Karpas-422 (cell line): ENCODE measurements at regions not wholly inside any gene's neighbourhood (a gene's known extent, or its start where the extent isn't known, plus 50 kb on each side); places are given as distances from the start of the nearest gene placed in this dataset.

Source experiments
- DNase-seq: peaks from one replicate; pipeline ENCODE4 v3.0.0-alpha.2; 2015
- H2AFZ ChIP-seq: fragments of 200-600 bp; sonication (generic); 2 replicates; pipeline ENCODE4 v1.6.1; 2014; ENCODE audit warnings: antibody characterized with exemption, low read length, mixed read lengths
- H3K27ac ChIP-seq: fragments of 200-600 bp; sonication (generic); 2 replicates; pipeline ENCODE4 v1.5.1; 2014; ENCODE audit warnings: mild to moderate bottlenecking, low read length, moderate library complexity
- H3K27me3 ChIP-seq: fragments of 200-600 bp; sonication (generic); 2 replicates; pipeline ENCODE4 v1.6.1; 2014; ENCODE audit warnings: low read length, mixed read lengths
- H3K36me3 ChIP-seq: fragments of 200-600 bp; sonication (generic); 2 replicates; pipeline ENCODE4 v1.6.1; 2014; ENCODE audit warnings: low read length, mixed read lengths; ENCODE audit not compliant: insufficient read depth
- H3K4me1 ChIP-seq: fragments of 200-600 bp; sonication (generic); 2 replicates; pipeline ENCODE4 v1.6.1; 2014; ENCODE audit warnings: mild to moderate bottlenecking, low read length, mixed read lengths
- H3K4me2 ChIP-seq: fragments of 200-600 bp; sonication (generic); 2 replicates; pipeline ENCODE4 v1.6.1; 2014; ENCODE audit warnings: low read length, low read depth, mild to moderate bottlenecking; ENCODE audit not compliant: poor library complexity, severe bottlenecking
- H3K4me3 ChIP-seq: fragments of 200-600 bp; sonication (generic); 2 replicates; pipeline ENCODE4 v1.5.1; 2014; ENCODE audit warnings: mild to moderate bottlenecking, antibody characterized with exemption, low read length, mixed read lengths
- H3K79me2 ChIP-seq: fragments of 200-600 bp; sonication (generic); 2 replicates; pipeline ENCODE4 v1.6.1; 2014; ENCODE audit warnings: mild to moderate bottlenecking, low read length, mixed read lengths
- H3K9ac ChIP-seq: fragments of 200-600 bp; sonication (generic); 2 replicates; pipeline ENCODE4 v1.6.0; 2014; ENCODE audit warnings: low read length
- H3K9me2 ChIP-seq: fragments of 200-600 bp; sonication (generic), shearing (Covaris generic); replicated peaks from 2 replicates; pipeline ENCODE4 v1.6.0; 2014; ENCODE audit warnings: mild to moderate bottlenecking, low read length, moderate library complexity; ENCODE audit not compliant: insufficient read depth
- H3K9me3 ChIP-seq: fragments of 300-700, 200-600 bp; sonication (generic); 2 replicates; pipeline ENCODE4 v1.6.1; 2014; ENCODE audit warnings: low read length, mixed read lengths
- H4K20me1 ChIP-seq: fragments of 200-600 bp; sonication (generic); 2 replicates; pipeline ENCODE4 v1.6.1; 2014; ENCODE audit warnings: mild to moderate bottlenecking, antibody characterized with exemption, low read length, low read depth; ENCODE audit not compliant: insufficient read depth

GRCh38 chr13:80473695-80474094, 132.8 kb upstream of the SPRY2 start:
- Histone ChIP-seq H3K36me3 (no peaks in the 10 kb centered on the region), H3K79me2 (no peaks in the 10 kb centered on the region), H4K20me1 (no peaks in the 10 kb centered on the region), H3K9ac (no peak overlapping the region), H2AFZ (no peak overlapping the region), H3K4me1 (no peaks in the 10 kb centered on the region), H3K27me3 (no peaks in the 10 kb centered on the region), H3K9me2 (no peaks in the 10 kb centered on the region), H3K4me3 (no peak overlapping the region), H3K4me2 (no peak overlapping the region), H3K27ac (no peak overlapping the region), H3K9me3 (peaks cover 9% of the 10 kb centered on the region)
- DNase-seq = no peak

GRCh38 chr13:80469853-80470381, 129.0 kb upstream of the SPRY2 start:
- no peak overlapping the region for H3K9ac ChIP-seq
- no peak for DNase-seq
- H3K27ac ChIP-seq = no peak overlapping the region
- H3K9me3 ChIP-seq = peaks cover 10% of the 10 kb centered on the region
- no peaks in the 10 kb centered on the region for H3K36me3 ChIP-seq
- no peak overlapping the region for H3K4me3 ChIP-seq
- H3K4me2 ChIP-seq = no peak overlapping the region
- no peaks in the 10 kb centered on the region for H4K20me1 ChIP-seq
- no peaks in the 10 kb centered on the region for H3K27me3 ChIP-seq
- H3K79me2 ChIP-seq = no peaks in the 10 kb centered on the region
- H2AFZ ChIP-seq = no peak overlapping the region
- no peaks in the 10 kb centered on the region for H3K4me1 ChIP-seq
- H3K9me2 ChIP-seq = no peaks in the 10 kb centered on the region

- no peak overlapping the region for H3K9ac ChIP-seq
- DNase-seq = no peak
These were observed 128.4 kb upstream of the SPRY2 start for GRCh38 chr13:80469105-80469852.

GRCh38 chr13:80465321-80465720, 124.4 kb upstream of the SPRY2 start:
- H3K9me3 ChIP-seq = peaks cover 19% of the 10 kb centered on the region
- H3K4me2 ChIP-seq = no peak overlapping the region
- no peaks in the 10 kb centered on the region for H3K36me3 ChIP-seq
- H3K4me1 ChIP-seq = no peaks in the 10 kb centered on the region
- H2AFZ ChIP-seq = no peak overlapping the region
- no peak for DNase-seq
- no peaks in the 10 kb centered on the region for H3K79me2 ChIP-seq
- H3K27me3 ChIP-seq = no peaks in the 10 kb centered on the region
- no peaks in the 10 kb centered on the region for H3K9me2 ChIP-seq
- H3K4me3 ChIP-seq = no peak overlapping the region
- H4K20me1 ChIP-seq = no peaks in the 10 kb centered on the region
- H3K27ac ChIP-seq = no peak overlapping the region
- no peak overlapping the region for H3K9ac ChIP-seq

More at GRCh38 chr13:80469105-80469852, 128.4 kb upstream of the SPRY2 start:
- H4K20me1 ChIP-seq = no peaks in the 10 kb centered on the region
- no peaks in the 10 kb centered on the region for H3K79me2 ChIP-seq
- H3K4me1 ChIP-seq = no peaks in the 10 kb centered on the region
- H3K27me3 ChIP-seq = no peaks in the 10 kb centered on the region
- H3K9me2 ChIP-seq = no peaks in the 10 kb centered on the region
- peaks cover 10% of the 10 kb centered on the region for H3K9me3 ChIP-seq
- no peaks in the 10 kb centered on the region for H3K36me3 ChIP-seq
- H3K27ac ChIP-seq = no peak overlapping the region
- H3K4me3 ChIP-seq = no peak overlapping the region
- no peak overlapping the region for H3K4me2 ChIP-seq
- H2AFZ ChIP-seq = no peak overlapping the region

GRCh38 chr13:80463673-80464352, 122.9 kb upstream of the SPRY2 start:
- Histone ChIP-seq H3K27me3 (no peaks in the 10 kb centered on the region), H2AFZ (no peak overlapping the region), H3K36me3 (no peaks in the 10 kb centered on the region), H3K4me3 (no peak overlapping the region), H3K9me3 (peaks cover 20% of the 10 kb centered on the region), H4K20me1 (no peaks in the 10 kb centered on the region), H3K9ac (no peak overlapping the region), H3K79me2 (no peaks in the 10 kb centered on the region), H3K4me2 (no peak overlapping the region), H3K27ac (no peak overlapping the region), H3K9me2 (no peaks in the 10 kb centered on the region), H3K4me1 (no peaks in the 10 kb centered on the region)
- DNase-seq = no peak

- no peak overlapping the region for H3K4me2 ChIP-seq
- no peak overlapping the region for H3K27ac ChIP-seq
- H3K36me3 ChIP-seq = no peaks in the 10 kb centered on the region
- no peaks in the 10 kb centered on the region for H3K27me3 ChIP-seq
- no peak overlapping the region for H3K4me3 ChIP-seq
- H4K20me1 ChIP-seq = no peaks in the 10 kb centered on the region
- H3K9me2 ChIP-seq = no peaks in the 10 kb centered on the region
- no peaks in the 10 kb centered on the region for H3K79me2 ChIP-seq
- no peaks in the 10 kb centered on the region for H3K4me1 ChIP-seq
- DNase-seq = no peak
- no peak overlapping the region for H3K9ac ChIP-seq
- no peak overlapping the region for H2AFZ ChIP-seq
- H3K9me3 ChIP-seq = peaks cover 20% of the 10 kb centered on the region
These were observed 121.6 kb upstream of the SPRY2 start for GRCh38 chr13:80462567-80462966.

GRCh38 chr13:80462037-80462436, 121.1 kb upstream of the SPRY2 start:
- H2AFZ ChIP-seq = no peak overlapping the region
- H3K4me1 ChIP-seq = no peaks in the 10 kb centered on the region
- no peaks in the 10 kb centered on the region for H4K20me1 ChIP-seq
- no peaks in the 10 kb centered on the region for H3K9me2 ChIP-seq
- H3K27ac ChIP-seq = no peak overlapping the region
- peaks cover 20% of the 10 kb centered on the region for H3K9me3 ChIP-seq
- no peak overlapping the region for H3K4me3 ChIP-seq
- H3K27me3 ChIP-seq = no peaks in the 10 kb centered on the region
- no peaks in the 10 kb centered on the region for H3K36me3 ChIP-seq
- DNase-seq = no peak
- no peaks in the 10 kb centered on the region for H3K79me2 ChIP-seq
- H3K4me2 ChIP-seq = no peak overlapping the region
- no peak overlapping the region for H3K9ac ChIP-seq

- peaks cover 9% of the 10 kb centered on the region for H3K4me1 ChIP-seq
- H3K9me2 ChIP-seq = no peaks in the 10 kb centered on the region
- no peaks in the 10 kb centered on the region for H4K20me1 ChIP-seq
- H3K4me3 ChIP-seq = no peak overlapping the region
- peaks cover 9% of the 10 kb centered on the region for H3K9me3 ChIP-seq
- H3K9ac ChIP-seq = no peak overlapping the region
- no peak overlapping the region for H3K4me2 ChIP-seq
- DNase-seq = no peak
- H2AFZ ChIP-seq = no peak overlapping the region
- no peaks in the 10 kb centered on the region for H3K36me3 ChIP-seq
- no peaks in the 10 kb centered on the region for H3K79me2 ChIP-seq
- H3K27ac ChIP-seq = no peak overlapping the region
- H3K27me3 ChIP-seq = no peaks in the 10 kb centered on the region
These were observed 117.6 kb upstream of the SPRY2 start for GRCh38 chr13:80458543-80458942.
